UCSD-AML1 (cell line): ENCODE measurements at regions not wholly inside any gene's neighbourhood (a gene's known extent, or its start where the extent isn't known, plus 50 kb on each side); places are given as distances from the start of the nearest gene placed in this dataset.

ENCODE experiments used
- DNase-seq: peaks from one replicate; lab custom pipeline; 2025; ENCODE audit not compliant: unreplicated experiment; lab: John Stamatoyannopoulos, UW

GRCh38 chr12:4857472-4858291 lies 52.0 kb upstream of the KCNA1 start:
- DNase-seq = peak; percentile 63

- DNase-seq = no peak
These were observed 51.3 kb upstream of the KCNA1 start for GRCh38 chr12:4858386-4858785.

- no peak for DNase-seq
These were observed 50.1 kb upstream of the KCNA1 start for GRCh38 chr12:4859478-4860210.
